ENCODE measurements at regions not wholly inside any gene's neighbourhood (a gene's known extent, or its start where the extent isn't known, plus 50 kb on each side); places are given as distances from the start of the nearest gene placed in this dataset.

DNA sequence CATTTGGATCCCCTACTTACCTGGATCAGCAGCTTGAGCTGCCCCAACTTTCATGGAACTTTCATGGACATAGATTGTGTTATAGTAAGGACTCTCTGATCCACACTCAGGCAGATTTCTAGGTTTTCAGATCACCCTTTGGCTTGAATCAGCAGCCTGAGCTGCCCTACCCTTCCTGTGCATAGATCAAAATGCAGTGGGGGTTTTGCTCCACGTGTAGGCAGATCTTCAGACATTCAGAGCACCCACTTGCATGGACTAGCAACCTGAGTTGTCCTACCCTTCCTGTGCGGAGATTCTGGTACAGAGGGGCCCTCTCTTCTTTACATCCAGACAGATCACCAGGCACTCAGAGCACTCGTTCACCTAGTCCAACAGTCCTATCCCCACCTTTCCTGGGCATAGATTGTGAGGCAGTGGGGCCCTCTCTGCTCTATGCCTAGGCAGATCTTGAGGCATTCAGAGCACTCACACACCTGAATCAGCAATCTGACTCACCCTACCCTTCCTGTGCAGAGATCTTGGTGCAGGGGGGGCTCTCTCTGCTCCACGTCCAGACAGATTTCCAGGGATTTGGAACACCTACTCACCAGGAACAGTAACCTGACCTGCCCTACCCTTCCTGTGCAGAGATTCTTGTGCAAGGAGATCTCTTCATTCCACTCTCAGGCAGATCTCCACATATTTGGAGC, 705.2 kb upstream of the NRSN1 start:
- TF ChIP-seq, protein P1, sequence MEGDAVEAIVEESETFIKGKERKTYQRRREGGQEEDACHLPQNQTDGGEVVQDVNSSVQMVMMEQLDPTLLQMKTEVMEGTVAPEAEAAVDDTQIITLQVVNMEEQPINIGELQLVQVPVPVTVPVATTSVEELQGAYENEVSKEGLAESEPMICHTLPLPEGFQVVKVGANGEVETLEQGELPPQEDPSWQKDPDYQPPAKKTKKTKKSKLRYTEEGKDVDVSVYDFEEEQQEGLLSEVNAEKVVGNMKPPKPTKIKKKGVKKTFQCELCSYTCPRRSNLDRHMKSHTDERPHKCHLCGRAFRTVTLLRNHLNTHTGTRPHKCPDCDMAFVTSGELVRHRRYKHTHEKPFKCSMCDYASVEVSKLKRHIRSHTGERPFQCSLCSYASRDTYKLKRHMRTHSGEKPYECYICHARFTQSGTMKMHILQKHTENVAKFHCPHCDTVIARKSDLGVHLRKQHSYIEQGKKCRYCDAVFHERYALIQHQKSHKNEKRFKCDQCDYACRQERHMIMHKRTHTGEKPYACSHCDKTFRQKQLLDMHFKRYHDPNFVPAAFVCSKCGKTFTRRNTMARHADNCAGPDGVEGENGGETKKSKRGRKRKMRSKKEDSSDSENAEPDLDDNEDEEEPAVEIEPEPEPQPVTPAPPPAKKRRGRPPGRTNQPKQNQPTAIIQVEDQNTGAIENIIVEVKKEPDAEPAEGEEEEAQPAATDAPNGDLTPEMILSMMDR (IDR thresholded peaks at IDR 0.05): no peak
- TF ChIP-seq POLR2A (IDR thresholded peaks at IDR 0.05): no peak
